ENCODE measurements at regions not wholly inside any gene's neighbourhood (a gene's known extent, or its start where the extent isn't known, plus 50 kb on each side); places are given as distances from the start of the nearest gene placed in this dataset.

- Mint-ChIP-seq H3K27ac (no peak overlapping the region), H3K4me3 (no peak overlapping the region), H3K9me3 (no peaks in the 10 kb centered on the region), H3K27me3 (ENCODE audit: low read depth) (no peaks in the 10 kb centered on the region), H3K36me3 (ENCODE audit: insufficient read depth in 1 of 3, low read depth in 3 of 3) (no peaks in the 10 kb centered on the region), H3K4me1 (no peaks in the 10 kb centered on the region)
- no peak overlapping the region for H3K56ac ChIP-seq (ENCODE audit: insufficient read length, low read depth, low read length)
- H2BK12ac ChIP-seq (ENCODE audit: insufficient read length, low read depth, low read length), result no peak overlapping the region
- TF ChIP-seq, protein P1, sequence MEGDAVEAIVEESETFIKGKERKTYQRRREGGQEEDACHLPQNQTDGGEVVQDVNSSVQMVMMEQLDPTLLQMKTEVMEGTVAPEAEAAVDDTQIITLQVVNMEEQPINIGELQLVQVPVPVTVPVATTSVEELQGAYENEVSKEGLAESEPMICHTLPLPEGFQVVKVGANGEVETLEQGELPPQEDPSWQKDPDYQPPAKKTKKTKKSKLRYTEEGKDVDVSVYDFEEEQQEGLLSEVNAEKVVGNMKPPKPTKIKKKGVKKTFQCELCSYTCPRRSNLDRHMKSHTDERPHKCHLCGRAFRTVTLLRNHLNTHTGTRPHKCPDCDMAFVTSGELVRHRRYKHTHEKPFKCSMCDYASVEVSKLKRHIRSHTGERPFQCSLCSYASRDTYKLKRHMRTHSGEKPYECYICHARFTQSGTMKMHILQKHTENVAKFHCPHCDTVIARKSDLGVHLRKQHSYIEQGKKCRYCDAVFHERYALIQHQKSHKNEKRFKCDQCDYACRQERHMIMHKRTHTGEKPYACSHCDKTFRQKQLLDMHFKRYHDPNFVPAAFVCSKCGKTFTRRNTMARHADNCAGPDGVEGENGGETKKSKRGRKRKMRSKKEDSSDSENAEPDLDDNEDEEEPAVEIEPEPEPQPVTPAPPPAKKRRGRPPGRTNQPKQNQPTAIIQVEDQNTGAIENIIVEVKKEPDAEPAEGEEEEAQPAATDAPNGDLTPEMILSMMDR (conservative IDR thresholded peaks at IDR 0.05), result no peak
- H4K8ac ChIP-seq (replicated peaks; ENCODE audit: insufficient read length, low read depth, low read length), result no peak overlapping the region
- no peak overlapping the region for H3K27ac ChIP-seq (ENCODE audit: insufficient read length, low read depth, low read length)
- H3K4ac ChIP-seq (ENCODE audit: low read depth, low read length), result no peak overlapping the region
- H3K18ac ChIP-seq (ENCODE audit: insufficient read length, low read depth, low read length), result no peak overlapping the region
- no peak overlapping the region for H3K23ac ChIP-seq (ENCODE audit: insufficient read length, low read depth, low read length)
- H3K4me2 ChIP-seq (ENCODE audit: insufficient read depth, insufficient read length, low read length), result no peak overlapping the region
- no peaks in the 10 kb centered on the region for H3K79me2 ChIP-seq (ENCODE audit: insufficient read depth, low read length)
- H4K20me1 ChIP-seq (ENCODE audit: control insufficient read depth, insufficient read depth, insufficient read length), result no peaks in the 10 kb centered on the region
- no peaks in the 10 kb centered on the region for H3K79me1 ChIP-seq (ENCODE audit: insufficient read depth, low read depth, low read length, poor library complexity, severe bottlenecking)
- no peak overlapping the region for H2BK20ac ChIP-seq (ENCODE audit: low read depth, low read length, poor library complexity, severe bottlenecking)
- no CpG with 5 or more reads among the region's 5 CpGs for WGBS (ENCODE audit: extremely low coverage, insufficient read length, low lambda C conversion rate)
- no peak for DNase-seq
- H2AK5ac ChIP-seq (ENCODE audit: insufficient read length, low read length), result no peak overlapping the region
- H3K4me1 ChIP-seq (ENCODE audit: insufficient read depth, low read length), result no peaks in the 10 kb centered on the region
- no peak overlapping the region for H2BK120ac ChIP-seq (ENCODE audit: low read depth, low read length, poor library complexity, severe bottlenecking)
- H3T11ph ChIP-seq (ENCODE audit: low read length), result no peak overlapping the region
- no peak overlapping the region for H2AFZ ChIP-seq (ENCODE audit: low read length)
- H4K5ac ChIP-seq (ENCODE audit: insufficient read length, low read depth, low read length), result no peak overlapping the region
- H3K9ac ChIP-seq (ENCODE audit: extremely low read depth, insufficient read length, low read length), result no peak overlapping the region
- H3K9me3 ChIP-seq (ENCODE audit: control insufficient read depth, low read depth, low read length), result no peaks in the 10 kb centered on the region
- H4K91ac ChIP-seq (ENCODE audit: insufficient read length, low read depth, low read length), result no peak overlapping the region
- no peaks in the 10 kb centered on the region for H3K23me2 ChIP-seq (ENCODE audit: insufficient read length, low read depth, low read length, poor library complexity, severe bottlenecking)
- H3K14ac ChIP-seq (ENCODE audit: insufficient read depth, low read length), result no peak overlapping the region
- H2BK5ac ChIP-seq (ENCODE audit: insufficient read length, low read length), result no peak overlapping the region
- no peaks in the 10 kb centered on the region for H3K27me3 ChIP-seq (ENCODE audit: insufficient read depth, low read length)
- H2BK15ac ChIP-seq (ENCODE audit: low read depth, low read length), result no peak overlapping the region
Observed at GRCh38 chr7:41013117-41013516, 689.8 kb downstream of the INHBA start.

Data from H9 (cell line).